Activated CD4-positive, alpha-beta T cell treated with anti-CD3 and anti-CD28 coated beads for 48 hours (primary cell): ENCODE measurements at regions not wholly inside any gene's neighbourhood (a gene's known extent, or its start where the extent isn't known, plus 50 kb on each side); places are given as distances from the start of the nearest gene placed in this dataset.
"Not testable (repeated sequence)": the region's sequence is repeated elsewhere in the genome, so short reads cannot be mapped to it uniquely, and the experiment has no call there.

Experiments
- DNase-seq: peaks from one replicate; pipeline ENCODE4 v3.0.0-alpha.2; 2020

DNA sequence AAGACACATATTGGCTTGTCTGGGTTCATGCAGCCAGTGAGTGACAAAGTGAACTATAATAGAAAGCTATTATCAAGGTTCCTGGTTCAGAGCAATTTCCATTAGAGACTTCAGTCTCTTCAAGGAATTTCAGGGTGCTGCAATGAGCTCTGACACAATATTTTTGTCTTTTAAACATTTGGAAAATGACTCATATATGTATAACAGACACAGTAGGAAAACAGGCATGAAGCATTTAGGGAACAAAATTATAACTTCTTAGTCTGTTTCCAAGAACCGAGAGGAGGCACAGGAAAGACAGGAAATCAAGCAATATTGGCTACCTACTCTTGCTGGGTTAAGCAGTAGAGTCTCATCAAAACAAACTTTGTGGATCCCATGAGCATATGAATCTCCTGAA, 170.4 kb downstream of the PTPRC start:
- no peak for DNase-seq

DNA sequence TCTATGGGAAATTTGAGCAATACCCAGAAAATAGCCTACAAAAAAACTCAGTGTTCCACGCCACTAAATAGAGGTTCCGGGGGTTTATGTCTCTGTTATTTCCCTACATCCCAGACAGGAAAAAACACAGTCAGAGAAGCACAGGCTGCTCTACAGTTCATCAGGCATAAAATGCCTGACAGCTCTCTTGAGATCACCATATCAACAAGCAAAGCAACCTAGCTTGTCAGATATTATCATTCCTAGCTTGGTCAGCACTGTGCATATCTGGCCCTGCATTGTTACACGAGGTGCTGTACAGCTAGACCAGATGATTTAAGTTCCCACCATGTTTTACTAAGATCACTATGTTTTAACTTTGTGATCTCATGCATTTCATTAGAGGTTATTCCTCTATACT, 172.6 kb downstream of the PTPRC start:
- no peak for DNase-seq

DNA sequence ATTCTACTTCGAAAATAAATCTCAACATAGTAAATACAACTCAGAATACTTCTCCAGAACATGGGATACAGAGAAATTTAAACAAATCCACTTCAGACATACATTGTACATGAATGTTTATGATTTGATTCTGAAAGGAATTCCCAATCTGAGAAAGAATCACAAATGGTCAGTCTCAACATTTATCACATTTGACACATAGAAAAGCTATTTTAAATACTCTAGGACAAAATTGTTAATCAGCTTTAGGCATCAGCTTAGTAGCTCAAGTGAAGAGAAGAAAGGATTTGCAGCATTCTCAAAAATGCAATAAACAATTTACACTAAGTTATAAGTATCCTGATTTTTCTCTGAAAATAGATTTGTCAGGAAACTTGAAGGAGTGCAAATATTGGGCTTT, 184.8 kb downstream of the PTPRC start:
- no peak for DNase-seq

DNA sequence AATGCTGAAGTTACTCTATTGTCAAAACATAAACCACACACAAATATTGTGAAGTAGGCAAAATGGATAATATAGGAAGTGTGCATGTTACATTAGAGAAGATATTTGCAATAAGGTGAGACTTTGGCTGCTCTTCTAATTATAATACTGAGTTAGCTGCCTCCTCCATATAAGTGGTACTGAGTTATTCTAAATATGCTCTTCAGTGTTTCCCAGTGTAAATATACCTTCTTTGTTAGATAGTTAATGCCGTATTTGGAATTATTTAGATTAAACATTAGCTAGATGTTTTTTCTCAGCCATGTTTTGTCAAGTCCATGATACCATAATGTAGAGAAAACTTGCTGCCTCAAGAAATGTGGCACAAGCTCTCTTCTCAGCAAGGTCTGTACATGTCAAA, 186.4 kb downstream of the PTPRC start:
- no peak for DNase-seq

DNA sequence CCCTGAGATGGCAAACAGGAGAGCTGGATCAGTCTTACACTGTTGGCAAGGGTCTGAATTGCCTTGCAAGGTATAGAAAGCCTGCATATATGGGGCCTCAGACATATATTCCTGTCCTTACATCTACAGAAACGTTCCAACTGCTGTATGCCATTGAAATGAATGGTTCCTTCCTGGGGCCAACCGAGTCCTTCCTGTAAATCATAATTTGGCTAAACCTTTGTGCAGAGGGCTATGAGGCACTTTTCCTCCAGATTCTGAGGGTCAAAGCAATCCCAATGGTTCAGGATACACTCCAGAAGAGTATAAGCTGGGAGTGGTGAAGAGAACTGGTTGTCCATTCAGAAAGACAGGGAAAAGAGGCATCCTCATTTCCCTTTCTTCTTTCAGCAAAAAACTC, 190.5 kb downstream of the PTPRC start:
- no peak for DNase-seq

DNA sequence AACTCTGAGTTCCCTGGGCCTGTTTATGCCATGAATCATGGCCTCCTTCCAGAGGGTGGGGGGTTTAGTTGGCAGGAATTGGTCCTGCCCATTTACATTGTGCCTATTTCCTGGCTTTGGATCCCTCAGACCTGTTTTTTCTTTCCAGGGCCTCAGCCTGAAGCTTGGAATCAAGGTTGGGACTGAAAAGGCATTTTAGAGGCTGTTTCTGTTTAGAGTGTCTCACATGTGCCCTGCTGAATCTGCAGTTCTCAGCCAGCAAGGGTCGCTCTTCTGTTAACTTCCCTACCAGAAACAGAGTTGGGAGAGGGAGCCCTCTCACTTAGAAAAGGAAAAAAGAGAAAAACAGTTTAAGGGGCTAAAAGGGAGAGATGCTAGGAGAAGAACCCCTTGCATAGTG, 191.1 kb downstream of the PTPRC start:
- DNase-seq, result no peak

DNA sequence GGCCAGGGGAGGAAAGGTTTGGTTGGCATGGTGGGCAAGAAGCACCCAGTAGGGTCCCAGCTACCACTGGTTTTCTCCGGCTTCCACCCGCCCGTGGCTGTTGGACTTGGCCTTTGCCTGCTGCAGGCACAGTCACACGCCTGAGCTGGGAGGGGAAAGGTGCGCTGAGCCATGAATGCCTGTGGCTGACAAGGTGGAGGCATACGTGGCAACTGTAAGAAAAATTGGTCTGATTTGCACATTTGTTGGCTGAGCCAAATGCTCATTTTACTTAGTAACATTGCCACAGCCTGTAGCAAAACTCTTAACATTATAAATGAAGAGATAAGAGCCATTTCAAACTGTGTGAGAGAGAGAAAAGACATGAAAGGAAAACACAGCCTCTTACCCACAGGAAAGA, 191.6 kb downstream of the PTPRC start:
- DNase-seq, result no peak

DNA sequence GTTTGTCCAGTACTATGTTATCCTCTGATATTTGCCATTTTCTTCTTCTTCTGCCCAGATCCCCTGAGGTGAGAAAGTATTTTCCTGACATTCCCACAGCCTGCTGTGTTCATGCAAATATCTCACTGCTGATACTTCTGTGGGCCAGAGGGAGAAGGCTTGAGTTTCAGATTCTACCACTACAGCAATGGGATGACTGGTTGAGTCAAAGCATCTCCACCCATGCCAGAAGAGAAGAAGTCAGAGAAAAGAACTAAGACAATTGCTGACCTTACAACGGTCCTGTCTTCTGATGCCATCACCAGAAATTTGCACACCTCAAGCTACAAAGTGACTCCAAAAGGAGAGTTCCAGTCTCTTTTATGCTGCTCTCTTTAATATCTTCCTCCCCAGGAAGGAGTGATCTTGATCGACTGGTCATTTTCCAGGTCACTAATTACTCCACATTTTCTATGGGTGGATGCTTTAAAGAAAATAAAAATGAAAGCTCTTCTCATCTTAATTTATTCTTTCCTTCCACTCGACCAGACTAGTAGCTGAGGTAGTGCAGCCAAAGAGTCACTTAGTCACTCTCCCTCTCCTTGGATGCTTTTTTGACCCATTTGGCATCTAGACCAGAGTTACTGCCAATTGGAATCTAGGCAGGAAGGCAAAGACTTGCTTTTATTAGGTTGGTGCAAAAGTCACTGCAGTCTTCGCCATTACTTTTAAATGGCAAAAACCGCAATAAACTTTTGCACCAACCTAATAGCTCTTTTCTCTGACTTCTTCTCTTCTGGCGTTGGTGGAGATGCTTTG, 195.1 kb downstream of the PTPRC start:
- no peak for DNase-seq

DNA sequence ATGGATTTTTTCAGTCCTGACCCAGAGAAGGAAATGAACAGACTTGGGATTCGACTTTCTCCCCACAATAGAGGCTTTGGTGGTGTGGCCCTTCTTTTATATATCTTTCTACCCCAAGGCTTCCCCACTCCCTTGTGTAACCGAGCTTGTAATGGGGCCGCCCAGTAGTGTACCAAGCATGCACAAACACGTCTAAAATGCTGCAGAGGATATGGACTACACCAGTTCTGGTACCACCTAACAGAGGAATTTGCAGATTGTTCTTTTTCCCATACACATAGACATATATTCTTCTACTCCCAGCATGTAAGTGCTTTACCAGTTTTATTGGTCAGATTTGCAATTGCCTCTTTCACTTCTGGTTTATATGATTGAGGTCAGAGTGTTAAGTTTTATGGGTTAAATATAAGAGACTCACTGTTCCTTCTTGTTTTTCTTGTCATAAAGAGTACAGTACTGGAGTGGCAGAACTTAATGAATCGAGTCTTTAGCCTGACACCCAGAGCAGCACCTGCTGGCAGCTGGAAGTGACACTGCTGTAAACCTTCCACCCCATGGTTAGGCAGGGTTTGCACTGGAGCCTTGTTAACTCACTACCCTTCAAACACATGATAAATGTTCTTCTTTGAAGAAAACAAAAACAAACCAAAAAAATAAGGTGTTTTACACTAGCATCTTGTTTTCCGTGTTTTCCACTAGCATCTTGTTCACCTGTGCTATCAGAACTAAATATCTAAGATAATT, 198.6 kb downstream of the PTPRC start:
- no peak for DNase-seq

DNA sequence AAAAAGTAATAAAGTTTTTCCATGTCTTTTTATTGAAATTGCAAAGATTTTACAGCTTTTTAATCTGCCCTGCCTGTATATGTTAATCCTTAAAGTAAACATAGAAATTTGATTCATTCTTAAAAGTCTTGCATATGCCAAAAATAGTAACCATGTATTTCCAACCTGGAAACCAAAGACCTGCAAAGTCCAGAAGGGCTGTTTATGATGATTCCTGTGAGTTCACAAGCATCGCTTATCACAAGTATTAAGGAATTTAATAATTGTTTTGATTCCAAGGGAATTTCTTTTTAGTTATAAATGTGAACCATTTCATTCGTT, 199.1 kb downstream of the PTPRC start:
- DNase-seq, result no peak

DNA sequence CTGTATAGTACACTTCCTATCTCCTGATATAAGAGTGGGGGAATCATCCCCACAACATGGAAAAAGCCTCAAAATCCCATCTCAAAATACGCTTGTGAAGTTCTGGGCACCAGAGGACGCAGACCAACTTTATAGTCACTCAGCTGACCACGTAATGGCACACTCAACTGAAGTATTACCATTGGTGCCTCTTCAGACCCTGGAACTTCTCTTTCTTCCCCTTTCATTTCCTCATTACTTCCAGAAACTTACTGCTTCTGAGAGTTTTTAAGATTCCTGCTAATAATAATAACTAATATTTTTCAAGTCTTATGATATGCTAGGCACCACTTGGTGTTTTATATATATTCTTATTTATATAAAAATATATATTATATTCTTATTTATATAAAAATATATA, 202.6 kb downstream of the PTPRC start:
- DNase-seq, result no peak

DNA sequence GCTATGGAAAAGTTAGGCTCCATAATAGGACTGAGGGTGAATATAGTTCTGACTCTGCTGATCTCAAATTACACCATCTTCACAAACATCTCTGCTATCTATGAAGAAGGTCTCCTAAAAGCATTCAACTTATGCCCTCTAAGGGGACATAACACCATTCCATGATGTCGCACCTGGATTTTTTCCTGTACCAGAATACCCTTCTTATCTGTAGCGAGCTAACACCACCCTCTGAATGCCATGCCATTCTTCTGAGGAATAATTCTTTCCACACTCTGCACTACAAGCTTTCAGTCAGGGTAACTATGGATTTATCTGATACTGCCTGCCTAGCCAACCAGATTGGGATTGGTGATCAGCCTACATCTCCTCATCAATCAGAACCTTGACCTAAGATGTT, 203.8 kb downstream of the PTPRC start:
- DNase-seq, result no peak

DNA sequence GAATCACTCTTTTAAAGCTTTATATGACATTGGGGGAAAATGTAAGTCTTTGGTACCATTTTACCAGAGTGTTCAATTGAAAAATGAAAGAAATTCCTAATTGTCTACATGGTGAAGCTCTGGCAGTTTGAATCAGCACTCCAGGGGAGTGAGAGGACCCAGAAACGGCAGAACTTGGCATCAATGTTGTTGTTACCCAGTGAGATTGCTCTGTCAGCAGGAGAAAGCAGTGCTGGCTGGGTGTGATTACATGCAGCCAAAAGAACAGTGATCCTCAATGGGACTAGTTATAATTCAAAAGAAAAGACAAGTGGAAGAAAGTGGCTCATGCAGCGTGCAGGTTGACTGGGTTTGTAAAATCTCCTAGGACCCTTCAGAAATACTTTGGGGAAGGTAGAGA, 206.4 kb downstream of the PTPRC start:
- DNase-seq, result no peak

DNA sequence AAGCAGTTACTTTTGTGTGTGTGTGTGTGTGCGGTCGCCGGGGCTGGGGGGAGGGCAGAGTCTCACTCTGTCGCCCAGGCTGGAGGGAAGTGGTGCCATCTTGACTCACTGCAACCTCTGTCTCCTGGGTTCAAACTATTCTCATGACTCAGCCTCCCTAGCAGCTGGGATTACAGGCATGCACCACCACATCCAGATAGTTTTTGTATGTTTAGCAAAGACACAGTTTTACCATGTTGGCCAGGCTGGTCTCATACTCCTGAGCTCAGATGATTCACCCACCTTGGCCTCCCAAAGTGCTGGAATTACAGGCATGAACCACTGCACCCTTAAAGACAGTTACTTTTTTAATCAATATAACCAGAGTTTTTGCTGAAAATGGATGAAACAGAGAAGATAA, 207.0 kb downstream of the PTPRC start:
- DNase-seq, result no peak

DNA sequence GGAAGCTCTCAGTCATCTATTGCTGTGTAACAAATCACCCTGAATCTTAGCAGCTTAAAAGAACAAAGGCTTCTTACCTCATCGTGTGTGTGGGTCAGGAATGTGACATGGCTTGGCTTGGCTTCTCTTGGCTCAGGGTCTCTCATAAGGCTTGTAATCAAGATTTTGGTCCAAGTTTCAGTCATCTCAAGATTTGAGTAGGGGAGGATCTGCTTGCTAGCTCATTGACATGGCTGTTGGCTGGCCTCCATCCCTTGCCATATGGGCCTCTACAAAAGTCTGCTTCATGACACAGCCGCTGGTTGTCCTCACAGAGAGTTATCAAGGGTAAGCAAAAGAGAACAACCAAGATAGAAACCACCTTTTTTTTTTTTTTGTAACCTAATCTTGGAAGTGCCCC, 207.7 kb downstream of the PTPRC start:
- no peak for DNase-seq

DNA sequence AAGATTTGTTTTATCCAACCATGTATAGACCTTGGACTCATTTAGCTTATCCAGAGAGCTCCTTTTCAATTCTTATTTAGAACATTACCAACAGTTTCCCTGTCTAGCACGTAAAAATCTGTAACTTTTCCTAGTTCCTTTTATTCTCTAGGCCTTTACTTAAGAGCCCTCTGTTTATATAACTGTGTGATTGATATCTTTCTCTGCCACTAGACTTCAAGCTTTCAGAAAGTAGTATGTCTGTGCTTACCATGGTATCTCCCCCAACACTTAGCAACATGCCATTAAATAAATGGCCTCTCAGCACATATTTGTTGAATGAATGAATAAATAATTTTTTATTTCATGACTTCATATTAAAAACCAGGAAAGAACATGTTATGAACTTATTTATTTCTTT, 209.4 kb downstream of the PTPRC start:
- no peak for DNase-seq

DNA sequence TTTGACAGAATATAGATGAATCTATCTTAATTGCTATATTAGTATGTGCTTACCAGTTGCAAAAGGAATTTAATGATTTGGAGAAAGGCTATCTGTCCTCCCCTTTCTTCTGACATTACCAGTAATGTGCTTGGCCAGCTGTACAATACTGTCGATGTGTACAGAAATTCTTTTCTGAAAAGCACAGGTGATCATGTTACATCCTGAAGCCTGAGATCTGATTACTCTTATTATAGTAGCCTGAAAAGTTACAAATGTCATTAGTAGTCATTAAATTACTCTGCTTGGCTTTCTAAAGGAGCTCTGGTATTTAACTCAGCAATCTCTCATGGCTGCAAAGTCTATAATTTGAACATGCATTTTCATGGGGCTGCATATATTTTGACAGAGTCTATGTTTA, 209.8 kb downstream of the PTPRC start:
- no peak for DNase-seq

DNA sequence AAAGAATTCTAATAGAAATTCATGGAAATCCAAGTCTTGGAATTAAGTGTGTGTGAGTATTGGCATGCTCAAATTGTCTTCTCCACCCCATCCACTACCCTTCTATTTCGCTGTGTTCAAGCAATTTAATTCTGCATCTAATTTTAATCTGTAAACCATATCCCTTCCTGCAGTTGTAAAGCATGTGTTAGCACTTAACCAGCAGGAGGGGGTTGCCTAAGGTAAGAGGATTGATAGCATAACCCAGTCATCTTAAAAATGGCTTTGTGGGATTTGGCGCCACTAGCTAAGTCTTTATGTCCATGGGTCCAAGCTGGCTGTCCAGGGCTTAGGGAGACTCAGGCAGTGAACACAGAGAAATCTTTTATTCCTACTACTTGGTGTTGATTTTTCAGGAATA, 210.3 kb downstream of the PTPRC start:
- DNase-seq, result no peak

DNA sequence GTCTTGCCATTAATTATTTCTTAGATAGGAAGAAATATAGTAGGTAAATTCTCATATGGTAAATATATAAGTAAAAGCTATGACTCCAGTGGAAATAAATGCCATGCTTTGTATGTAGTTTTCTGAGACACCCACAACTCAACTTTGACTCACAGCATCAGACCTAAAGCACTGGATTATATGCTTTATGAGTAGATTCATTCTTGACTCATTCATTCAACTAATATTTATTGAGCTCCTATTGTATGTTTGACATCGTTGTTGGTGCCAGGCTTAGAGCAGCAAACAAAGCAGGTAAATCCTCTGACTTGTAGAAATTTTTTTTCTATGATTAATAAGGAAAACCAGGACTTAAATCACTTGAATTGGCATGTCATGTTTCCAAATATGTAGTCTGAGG, 211.4 kb downstream of the PTPRC start:
- no peak for DNase-seq

DNA sequence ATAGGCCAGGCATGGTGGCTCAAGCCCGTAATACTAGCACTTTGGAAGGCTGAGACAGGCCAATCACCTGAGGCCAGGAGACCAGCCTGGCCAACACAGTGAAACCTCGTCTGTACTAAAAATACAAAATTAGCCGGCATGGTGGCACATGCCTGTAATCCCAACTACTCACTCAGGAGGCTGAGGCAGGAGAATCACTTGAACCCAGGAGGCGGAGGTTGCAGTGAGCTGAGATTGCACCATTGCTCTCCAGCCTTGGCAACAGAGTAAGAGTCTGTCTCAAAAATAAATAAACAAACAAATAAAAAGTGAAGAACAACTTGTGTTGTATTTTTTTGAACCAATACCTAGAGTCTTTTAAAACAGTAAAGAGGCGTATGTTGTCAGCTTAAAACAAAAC, 212.1 kb downstream of the PTPRC start:
- not testable (repeated sequence) for DNase-seq

DNA sequence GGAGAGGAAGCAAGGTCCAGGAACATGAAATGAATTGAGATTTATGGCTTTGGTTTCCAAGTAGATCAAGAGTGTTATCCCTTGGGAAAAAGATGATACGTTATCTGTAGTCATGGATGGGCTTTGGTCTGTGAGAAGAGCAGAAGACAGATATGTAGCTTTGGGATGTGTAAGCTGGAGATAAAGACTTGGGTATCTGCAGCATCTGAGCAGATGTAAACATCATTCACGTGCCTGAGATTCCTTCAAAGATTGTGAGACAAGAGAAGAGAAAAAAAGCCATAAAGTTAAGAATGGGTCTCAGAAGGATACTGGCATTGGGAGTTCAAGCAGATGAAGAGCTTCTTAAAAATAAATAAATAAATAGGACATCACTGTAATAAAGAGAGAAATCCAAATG, 217.8 kb downstream of the PTPRC start:
- no peak for DNase-seq

DNA sequence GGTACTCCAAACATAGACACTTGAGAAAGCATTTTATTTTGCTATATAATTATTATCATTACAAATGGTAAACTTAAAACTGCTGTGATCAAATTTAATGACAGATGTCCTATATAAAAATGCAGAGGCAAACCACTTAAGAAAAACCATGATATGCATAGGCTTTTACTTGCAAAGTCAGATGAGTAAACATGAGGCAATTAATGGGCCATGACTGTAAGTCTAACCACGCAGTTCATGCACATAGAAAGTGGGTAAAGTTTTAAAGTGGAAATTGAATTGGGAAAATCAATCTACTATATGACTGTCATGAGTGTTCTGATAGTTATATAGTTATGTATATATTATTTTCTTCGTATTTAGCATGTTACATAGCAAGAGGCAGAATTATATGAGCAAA, 219.2 kb downstream of the PTPRC start:
- no peak for DNase-seq

DNA sequence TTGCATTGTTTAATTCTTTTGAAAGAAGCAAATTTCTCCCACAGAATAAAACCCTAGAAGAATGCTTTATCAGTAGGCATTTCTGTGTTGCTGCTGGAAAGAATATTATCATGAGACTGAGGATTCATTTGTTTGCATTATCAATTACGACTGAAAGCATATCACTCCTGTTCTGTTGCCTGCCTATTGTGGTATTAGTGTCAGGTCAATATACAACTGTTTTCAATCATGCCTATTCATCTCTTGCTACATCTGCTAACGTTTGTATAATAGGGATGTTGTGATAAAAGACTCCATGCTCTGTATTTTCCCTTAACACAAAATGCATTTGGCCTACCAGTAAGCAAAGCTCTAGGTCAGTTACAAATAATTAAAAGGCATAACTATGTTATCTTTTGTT, 221.5 kb downstream of the PTPRC start:
- DNase-seq, result no peak

DNA sequence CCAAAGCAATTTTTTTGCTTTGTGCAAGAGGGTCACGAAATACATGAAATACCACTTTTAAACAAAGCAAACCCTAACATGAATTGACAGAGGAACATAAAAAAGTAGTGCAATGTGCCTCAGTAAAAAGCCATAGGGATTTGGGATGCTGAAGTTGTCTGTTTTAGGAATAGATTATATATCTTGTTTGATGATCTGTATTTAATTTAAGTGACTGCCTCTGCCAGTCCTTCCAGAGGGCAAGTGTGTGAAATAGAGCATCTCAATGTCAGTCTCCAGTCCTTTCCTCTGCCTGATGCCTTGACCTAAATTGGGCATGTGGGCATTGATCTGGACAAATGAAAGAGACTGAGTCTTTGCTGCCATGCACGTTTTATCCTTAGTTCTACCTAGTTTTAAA, 222.8 kb downstream of the PTPRC start:
- DNase-seq, result no peak

DNA sequence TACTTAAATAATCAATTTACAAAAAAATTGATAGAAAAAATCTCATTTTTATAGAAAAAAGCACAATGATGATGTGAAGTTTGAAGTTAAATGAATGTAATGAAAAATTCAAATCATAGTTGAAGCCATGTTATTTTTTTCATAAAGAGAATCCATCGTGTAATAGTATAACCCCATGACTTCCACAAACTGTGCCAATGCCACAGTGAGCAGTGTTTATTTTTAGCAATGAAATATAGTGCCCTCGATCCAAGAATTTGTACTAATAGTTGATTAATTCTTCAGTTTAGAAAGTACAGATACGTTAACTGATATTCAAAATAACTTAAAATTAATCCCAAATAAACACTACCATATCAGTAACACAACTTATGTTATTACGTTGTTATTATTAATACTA, 225.9 kb downstream of the PTPRC start:
- no peak for DNase-seq
